GM23338 (cell line): ENCODE measurements at regions not wholly inside any gene's neighbourhood (a gene's known extent, or its start where the extent isn't known, plus 50 kb on each side); places are given as distances from the start of the nearest gene placed in this dataset.

Experiments
- ATAC-seq: fragments of 200-7000 bp; cut with Tn5 transposase; 3 replicates; pipeline ENCODE4 v1.9.1; 2020
- DNase-seq: peaks from one replicate; pipeline ENCODE4 v3.0.0-alpha.2; 2015; ENCODE audit warnings: low spot score
- H2AFZ ChIP-seq: fragments of 200-600 bp; sonication (generic); 2 replicates; pipeline ENCODE4 v1.8.0; 2016; ENCODE audit warnings: antibody characterized with exemption, mild to moderate bottlenecking, moderate library complexity
- H3F3A ChIP-seq: fragments of 200-600 bp; sonication (generic); replicated peaks from 2 replicates; pipeline ENCODE4 v1.8.0; 2017; ENCODE audit warnings: antibody characterized with exemption, mixed run types, low read depth
- H3K27ac ChIP-seq: fragments of 200-600 bp; sonication (generic); 2 replicates; pipeline ENCODE4 v1.6.1; 2016; ENCODE audit warnings: low read depth
- H3K27me3 ChIP-seq: fragments of 200-600 bp; sonication (generic); 2 replicates; pipeline ENCODE4 v1.8.0; 2016; ENCODE audit warnings: mild to moderate bottlenecking, mixed run types, moderate library complexity; ENCODE audit not compliant: insufficient read depth
- H3K36me3 ChIP-seq: fragments of 200-600 bp; sonication (generic); 2 replicates; pipeline ENCODE4 v1.8.0; 2016; ENCODE audit warnings: mild to moderate bottlenecking; ENCODE audit not compliant: insufficient read depth
- H3K4me1 ChIP-seq: fragments of 200-600 bp; sonication (generic); 2 replicates; pipeline ENCODE4 v1.8.0; 2016; ENCODE audit warnings: mild to moderate bottlenecking, moderate library complexity; ENCODE audit not compliant: insufficient read depth
- H3K4me2 ChIP-seq: fragments of 200-600 bp; sonication (generic); 2 replicates; pipeline ENCODE4 v1.7.1; 2017; ENCODE audit warnings: mixed run types
- H3K4me3 ChIP-seq: fragments of 200-600 bp; sonication (generic); 2 replicates; pipeline ENCODE4 v1.6.1; 2016; ENCODE audit warnings: mixed run types
- H3K79me2 ChIP-seq: fragments of 200-600 bp; sonication (generic); replicated peaks from 2 replicates; pipeline ENCODE4 v1.8.0; 2017; ENCODE audit warnings: mild to moderate bottlenecking; ENCODE audit not compliant: insufficient read depth
- H3K9me2 ChIP-seq: fragments of 200-600 bp; sonication (generic); 2 replicates; pipeline ENCODE4 v1.8.0; 2017; ENCODE audit not compliant: insufficient read depth
- H4K20me1 ChIP-seq: fragments of 200-600 bp; sonication (generic); replicated peaks from 2 replicates; pipeline ENCODE4 v1.8.0; 2017; ENCODE audit warnings: mild to moderate bottlenecking; ENCODE audit not compliant: insufficient read depth
- H3K27ac Mint-ChIP-seq: 2 replicates; pipeline ENCODE4 v1.8.0; 2020; ENCODE audit warnings: inconsistent platforms, mild to moderate bottlenecking, moderate library complexity, mixed read lengths
- H3K27me3 Mint-ChIP-seq: 3 replicates; pipeline ENCODE4 v1.8.0; 2022; ENCODE audit warnings: low read depth, mild to moderate bottlenecking, moderate library complexity, mixed read lengths, inconsistent platforms; ENCODE audit not compliant: insufficient read depth, poor library complexity
- H3K36me3 Mint-ChIP-seq: 3 replicates; pipeline ENCODE4 v1.8.0; 2021; ENCODE audit warnings: low read depth, mild to moderate bottlenecking, inconsistent platforms, moderate library complexity, mixed read lengths
- H3K4me1 Mint-ChIP-seq: 3 replicates; pipeline ENCODE4 v1.8.0; 2020; ENCODE audit warnings: mild to moderate bottlenecking, inconsistent platforms, mixed read lengths
- H3K4me3 Mint-ChIP-seq: 3 replicates; pipeline ENCODE4 v1.8.0; 2021; ENCODE audit warnings: moderate library complexity, mild to moderate bottlenecking, inconsistent platforms, mixed read lengths
- H3K9me3 Mint-ChIP-seq: 3 replicates; pipeline ENCODE4 v1.8.0; 2020; ENCODE audit warnings: moderate library complexity, mild to moderate bottlenecking, inconsistent platforms, mixed read lengths
- CREB1 ChIP-seq: fragments of 250-450 bp; sonication (Bioruptor Pico); IDR thresholded peaks from 2 replicates; pipeline ENCODE4 v1.5.0; 2020; ENCODE audit warnings: low read depth, mild to moderate bottlenecking, moderate library complexity
- CTCF ChIP-seq, 2 experiments: fragments of 200-600 bp in 1 of 2; sonication (generic) in 1 of 2; conservative IDR thresholded peaks; 2 replicates each; pipeline versions ENCODE4 v1.5.1 to v1.6.1; 2016 to 2017; ENCODE audit warnings: antibody characterized with exemption in 2 of 2, low read depth in 2 of 2, mild to moderate bottlenecking in 2 of 2, moderate library complexity in 1 of 2
- EZH2 ChIP-seq: fragments of 200-600 bp; sonication (generic); IDR thresholded peaks from one replicate; pipeline ENCODE4 v1.8.0; 2017; ENCODE audit warnings: antibody characterized with exemption, mild to moderate bottlenecking, low read depth; ENCODE audit not compliant: unreplicated experiment
- EZH2phosphoT487 ChIP-seq: fragments of 200-600 bp; sonication (generic); IDR thresholded peaks from one replicate; pipeline ENCODE4 v1.8.1; 2018; ENCODE audit warnings: antibody characterized with exemption; ENCODE audit not compliant: unreplicated experiment
- JUNB ChIP-seq: IDR thresholded peaks from one replicate; pipeline ENCODE4 v1.6.1; 2016; ENCODE audit warnings: antibody characterized with exemption; ENCODE audit not compliant: unreplicated experiment
- NANOG ChIP-seq: IDR thresholded peaks from 2 replicates; pipeline ENCODE4 v1.6.1; 2016; ENCODE audit warnings: antibody characterized with exemption, borderline replicate concordance
- POLR2AphosphoS5 ChIP-seq: IDR thresholded peaks from 2 replicates; pipeline ENCODE4 v1.6.1; 2016; ENCODE audit warnings: antibody characterized with exemption, low read depth
- STAT1 ChIP-seq: IDR thresholded peaks from one replicate; pipeline ENCODE4 v1.6.1; 2016; ENCODE audit warnings: antibody characterized with exemption; ENCODE audit not compliant: unreplicated experiment
- ZNF331 ChIP-seq: fragments of 250-450 bp; sonication (Bioruptor Pico); IDR thresholded peaks from 2 replicates; pipeline ENCODE4 v1.5.0; 2020; ENCODE audit warnings: low read depth, mild to moderate bottlenecking, moderate library complexity
- TF ChIP-seq, protein P1 (sequence below): fragments of 250-450 bp; sonication (Bioruptor Pico); IDR thresholded peaks from 2 replicates; pipeline ENCODE4 v1.5.0; 2020; ENCODE audit warnings: mild to moderate bottlenecking, moderate library complexity

DNA sequence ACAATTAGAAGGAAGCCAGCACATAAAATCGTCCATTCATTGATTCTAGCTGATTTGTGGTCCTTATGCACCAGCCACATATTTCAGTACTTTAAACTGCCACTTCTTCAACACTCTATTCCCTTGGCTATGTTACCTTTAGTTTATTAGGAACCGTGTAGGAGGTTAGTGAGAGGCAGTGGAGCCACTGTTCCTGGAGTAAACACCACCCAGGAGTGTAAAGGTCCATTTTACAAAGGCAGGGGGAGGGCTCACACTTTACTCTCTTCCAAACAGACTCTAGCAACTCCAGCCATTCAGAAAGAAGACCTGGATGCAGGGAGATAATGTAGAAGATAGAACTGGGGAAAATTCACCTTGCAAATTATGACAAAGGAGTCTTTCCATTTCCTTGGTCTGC lies 170.2 kb upstream of the RPS23 start (continued):
- TF ChIP-seq, protein P1, sequence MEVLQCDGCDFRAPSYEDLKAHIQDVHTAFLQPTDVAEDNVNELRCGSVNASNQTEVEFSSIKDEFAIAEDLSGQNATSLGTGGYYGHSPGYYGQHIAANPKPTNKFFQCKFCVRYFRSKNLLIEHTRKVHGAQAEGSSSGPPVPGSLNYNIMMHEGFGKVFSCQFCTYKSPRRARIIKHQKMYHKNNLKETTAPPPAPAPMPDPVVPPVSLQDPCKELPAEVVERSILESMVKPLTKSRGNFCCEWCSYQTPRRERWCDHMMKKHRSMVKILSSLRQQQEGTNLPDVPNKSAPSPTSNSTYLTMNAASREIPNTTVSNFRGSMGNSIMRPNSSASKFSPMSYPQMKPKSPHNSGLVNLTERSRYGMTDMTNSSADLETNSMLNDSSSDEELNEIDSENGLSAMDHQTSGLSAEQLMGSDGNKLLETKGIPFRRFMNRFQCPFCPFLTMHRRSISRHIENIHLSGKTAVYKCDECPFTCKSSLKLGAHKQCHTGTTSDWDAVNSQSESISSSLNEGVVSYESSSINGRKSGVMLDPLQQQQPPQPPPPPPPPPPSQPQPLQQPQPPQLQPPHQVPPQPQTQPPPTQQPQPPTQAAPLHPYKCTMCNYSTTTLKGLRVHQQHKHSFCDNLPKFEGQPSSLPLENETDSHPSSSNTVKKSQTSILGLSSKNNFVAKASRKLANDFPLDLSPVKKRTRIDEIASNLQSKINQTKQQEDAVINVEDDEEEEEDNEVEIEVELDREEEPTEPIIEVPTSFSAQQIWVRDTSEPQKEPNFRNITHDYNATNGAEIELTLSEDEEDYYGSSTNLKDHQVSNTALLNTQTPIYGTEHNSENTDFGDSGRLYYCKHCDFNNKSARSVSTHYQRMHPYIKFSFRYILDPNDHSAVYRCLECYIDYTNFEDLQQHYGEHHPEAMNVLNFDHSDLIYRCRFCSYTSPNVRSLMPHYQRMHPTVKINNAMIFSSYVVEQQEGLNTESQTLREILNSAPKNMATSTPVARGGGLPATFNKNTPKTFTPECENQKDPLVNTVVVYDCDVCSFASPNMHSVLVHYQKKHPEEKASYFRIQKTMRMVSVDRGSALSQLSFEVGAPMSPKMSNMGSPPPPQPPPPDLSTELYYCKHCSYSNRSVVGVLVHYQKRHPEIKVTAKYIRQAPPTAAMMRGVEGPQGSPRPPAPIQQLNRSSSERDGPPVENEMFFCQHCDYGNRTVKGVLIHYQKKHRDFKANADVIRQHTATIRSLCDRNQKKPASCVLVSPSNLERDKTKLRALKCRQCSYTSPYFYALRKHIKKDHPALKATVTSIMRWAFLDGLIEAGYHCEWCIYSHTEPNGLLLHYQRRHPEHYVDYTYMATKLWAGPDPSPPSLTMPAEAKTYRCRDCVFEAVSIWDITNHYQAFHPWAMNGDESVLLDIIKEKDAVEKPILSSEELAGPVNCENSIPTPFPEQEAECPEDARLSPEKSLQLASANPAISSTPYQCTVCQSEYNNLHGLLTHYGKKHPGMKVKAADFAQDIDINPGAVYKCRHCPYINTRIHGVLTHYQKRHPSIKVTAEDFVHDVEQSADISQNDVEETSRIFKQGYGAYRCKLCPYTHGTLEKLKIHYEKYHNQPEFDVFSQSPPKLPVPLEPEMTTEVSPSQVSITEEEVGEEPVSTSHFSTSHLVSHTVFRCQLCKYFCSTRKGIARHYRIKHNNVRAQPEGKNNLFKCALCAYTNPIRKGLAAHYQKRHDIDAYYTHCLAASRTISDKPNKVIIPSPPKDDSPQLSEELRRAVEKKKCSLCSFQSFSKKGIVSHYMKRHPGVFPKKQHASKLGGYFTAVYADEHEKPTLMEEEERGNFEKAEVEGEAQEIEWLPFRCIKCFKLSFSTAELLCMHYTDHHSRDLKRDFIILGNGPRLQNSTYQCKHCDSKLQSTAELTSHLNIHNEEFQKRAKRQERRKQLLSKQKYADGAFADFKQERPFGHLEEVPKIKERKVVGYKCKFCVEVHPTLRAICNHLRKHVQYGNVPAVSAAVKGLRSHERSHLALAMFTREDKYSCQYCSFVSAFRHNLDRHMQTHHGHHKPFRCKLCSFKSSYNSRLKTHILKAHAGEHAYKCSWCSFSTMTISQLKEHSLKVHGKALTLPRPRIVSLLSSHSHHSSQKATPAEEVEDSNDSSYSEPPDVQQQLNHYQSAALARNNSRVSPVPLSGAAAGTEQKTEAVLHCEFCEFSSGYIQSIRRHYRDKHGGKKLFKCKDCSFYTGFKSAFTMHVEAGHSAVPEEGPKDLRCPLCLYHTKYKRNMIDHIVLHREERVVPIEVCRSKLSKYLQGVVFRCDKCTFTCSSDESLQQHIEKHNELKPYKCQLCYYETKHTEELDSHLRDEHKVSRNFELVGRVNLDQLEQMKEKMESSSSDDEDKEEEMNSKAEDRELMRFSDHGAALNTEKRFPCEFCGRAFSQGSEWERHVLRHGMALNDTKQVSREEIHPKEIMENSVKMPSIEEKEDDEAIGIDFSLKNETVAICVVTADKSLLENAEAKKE: no peak
- no peak for TF ChIP-seq JUNB
- TF ChIP-seq POLR2AphosphoS5: no peak
- no peak for TF ChIP-seq STAT1
- no peak for TF ChIP-seq EZH2
- TF ChIP-seq NANOG: no peak
- TF ChIP-seq ZNF331: no peak
- no peak for TF ChIP-seq EZH2phosphoT487

DNA sequence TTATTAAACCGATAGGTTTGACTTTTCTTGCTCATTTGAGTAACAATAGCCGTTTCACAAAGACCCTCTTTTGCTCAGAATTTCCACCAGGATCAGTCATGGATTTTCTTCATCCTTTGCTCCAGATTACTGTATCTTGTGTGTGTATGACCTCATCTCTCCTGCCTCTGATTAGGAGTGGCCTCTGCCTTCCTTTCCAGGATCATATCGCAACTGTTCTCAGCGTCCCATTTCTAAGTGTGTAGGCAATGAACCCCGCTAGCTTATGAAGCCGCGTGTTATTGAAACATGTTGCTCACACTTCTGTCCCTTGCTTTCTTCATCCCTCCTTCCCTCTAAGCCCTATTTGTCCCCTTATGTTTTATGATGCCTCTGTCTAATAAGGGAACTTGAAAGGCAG lies 169.8 kb upstream of the RPS23 start:
- H3K4me1 Mint-ChIP-seq: no peaks in the 10 kb centered on the region
- ATAC-seq: no peak
- Histone ChIP-seq H3K4me1 (no peaks in the 10 kb centered on the region), H3K4me2 (no peak overlapping the region), H3K27ac (no peak overlapping the region), H3K9me2 (no peaks in the 10 kb centered on the region), H3K27me3 (no peaks in the 10 kb centered on the region), H4K20me1 (no peaks in the 10 kb centered on the region), H3K79me2 (no peaks in the 10 kb centered on the region), H2AFZ (no peak overlapping the region), H3F3A (no peaks in the 10 kb centered on the region), H3K4me3 (no peak overlapping the region), H3K36me3 (no peaks in the 10 kb centered on the region)
- H3K27me3 Mint-ChIP-seq: peaks cover 2% of the 10 kb centered on the region
- DNase-seq: no peak
- H3K27ac Mint-ChIP-seq: no peak overlapping the region
- H3K4me3 Mint-ChIP-seq: no peak overlapping the region
- peaks cover 12% of the 10 kb centered on the region; the same call in 2 of the 3 replicates for H3K9me3 Mint-ChIP-seq
- TF ChIP-seq CTCF (conservative IDR thresholded peaks at IDR 0.05; ENCODE audit: low read depth in 2 of 2): no peak
- no peak for TF ChIP-seq CREB1 (CRISPR knock-in tag)
- TF ChIP-seq STAT1: no peak
- no peak for TF ChIP-seq NANOG
- peaks cover 7% of the 10 kb centered on the region; the same call in 2 of the 3 replicates for H3K36me3 Mint-ChIP-seq
